Transverse colon (tissue), 4 donors: ENCODE measurements at regions not wholly inside any gene's neighbourhood (a gene's known extent, or its start where the extent isn't known, plus 50 kb on each side); places are given as distances from the start of the nearest gene placed in this dataset.

Experiments
- CTCF ChIP-seq, 5 experiments: fragments of 200-600 bp in 3 of 5; fragments of 450-650 bp in 2 of 5; sonication (generic) in 3 of 5; IDR thresholded peaks; 1 replicate in 2 of 5; 2 replicates in 3 of 5; pipeline ENCODE4 v1.5.1; 2016 to 2017; ENCODE audit warnings: antibody characterized with exemption in 5 of 5, inconsistent platforms in 3 of 5, mild to moderate bottlenecking in 2 of 5, moderate library complexity in 1 of 5
- POLR2AphosphoS5 ChIP-seq, 3 donors: sonication (generic); formaldehyde crosslinking; IDR thresholded peaks; one replicate each; pipeline ENCODE4 v1.6.1; 2016; ENCODE audit warnings: antibody characterized with exemption in 3 of 3

- TF ChIP-seq CTCF (IDR thresholded peaks at IDR 0.05) (no peak), POLR2AphosphoS5 (IDR thresholded peaks at IDR 0.05) (no peak)
These were observed 156.2 kb downstream of the ZNF621 start for GRCh38 chr3:40680685-40681657.
